ENCODE measurements at regions not wholly inside any gene's neighbourhood (a gene's known extent, or its start where the extent isn't known, plus 50 kb on each side); places are given as distances from the start of the nearest gene placed in this dataset.

GRCh38 chr7:115293628-115294240 is 371.8 kb downstream of the MDFIC start:
- TF ChIP-seq CTCF (conservative IDR thresholded peaks at IDR 0.05; ENCODE audit: low read depth in 2 of 2) (no peak), EZH2 (IDR thresholded peaks at IDR 0.05; ENCODE audit: low read depth, unreplicated experiment) (no peak), REST (IDR thresholded peaks at IDR 0.05; ENCODE audit: unreplicated experiment) (no peak), STAT1 (IDR thresholded peaks at IDR 0.05; ENCODE audit: unreplicated experiment) (no peak), EZH2phosphoT487 (IDR thresholded peaks at IDR 0.05; ENCODE audit: unreplicated experiment) (no peak), NANOG (IDR thresholded peaks at IDR 0.05; ENCODE audit: borderline replicate concordance) (no peak), POLR2AphosphoS5 (IDR thresholded peaks at IDR 0.05; ENCODE audit: low read depth) (no peak), ZNF331 (CRISPR knock-in tag; IDR thresholded peaks at IDR 0.05; ENCODE audit: low read depth) (no peak), ETS1 (IDR thresholded peaks at IDR 0.05) (no peak), JUNB (IDR thresholded peaks at IDR 0.05; ENCODE audit: unreplicated experiment) (no peak), CREB1 (CRISPR knock-in tag; IDR thresholded peaks at IDR 0.05; ENCODE audit: low read depth) (no peak), ZNF462 (CRISPR knock-in tag; IDR thresholded peaks at IDR 0.05) (no peak), ZNF114 (CRISPR knock-in tag; IDR thresholded peaks at IDR 0.05) (no peak)
